SK-N-SH (cell line): ENCODE measurements at regions not wholly inside any gene's neighbourhood (a gene's known extent, or its start where the extent isn't known, plus 50 kb on each side); places are given as distances from the start of the nearest gene placed in this dataset.

ENCODE experiments used
- CTCF ChIA-PET: fragments of 300-600, 350-600 bp; formaldehyde crosslinking; extraction: SDS; loops from one replicate; lab custom pipeline; 2021; lab: Yijun Ruan, JAX
- POLR2A ChIA-PET: fragments of 350-600 bp; sonication (Branson Sonifier 250); formaldehyde crosslinking; extraction: SDS; loops from one replicate; lab custom pipeline; 2020; ENCODE audit warnings: antibody characterized with exemption, inconsistent platforms; lab: Yijun Ruan, JAX
- DNase-seq: peaks from one replicate; pipeline ENCODE4 v3.0.0; 2012
- H2AFZ ChIP-seq: fragments of 200-600 bp; sonication (generic); 2 replicates; pipeline ENCODE4 v1.8.1; 2016; ENCODE audit warnings: antibody characterized with exemption, mild to moderate bottlenecking, low read depth
- H3F3A ChIP-seq: fragments of 200-600 bp; sonication (generic); replicated peaks from 2 replicates; pipeline ENCODE3; 2016; ENCODE audit warnings: antibody characterized with exemption, mild to moderate bottlenecking; ENCODE audit not compliant: insufficient read depth
- H3K27ac ChIP-seq, 2 experiments: fragments of 200-500 bp in 1 of 2; fragments of 200-600 bp in 1 of 2; sonication (Bioruptor generic) in 1 of 2; sonication (generic), shearing (Covaris generic) in 1 of 2; 2 replicates each; pipeline versions ENCODE4 v1.5.1 to v1.6.1; 2014 to 2016; ENCODE audit warnings: low read depth in 2 of 2, inconsistent platforms in 1 of 2, low read length in 1 of 2, mild to moderate bottlenecking in 1 of 2, mixed read lengths in 1 of 2
- H3K27me3 ChIP-seq: fragments of 200-600 bp; sonication (generic), shearing (Covaris generic); 2 replicates; pipeline ENCODE4 v1.6.1; 2016; ENCODE audit warnings: mixed run types; ENCODE audit not compliant: insufficient read depth
- H3K36me3 ChIP-seq, 2 experiments: fragments of 200-500 bp in 1 of 2; fragments of 200-600 bp in 1 of 2; sonication (Bioruptor generic) in 1 of 2; sonication (generic) in 1 of 2; replicated peaks in 1 of 2; 2 replicates each; pipeline versions ENCODE3 to v1.5.1; 2014 to 2016; ENCODE audit warnings: low read length in 1 of 2, mild to moderate bottlenecking in 1 of 2; ENCODE audit not compliant: insufficient read depth in 2 of 2, control insufficient read depth in 1 of 2
- H3K4me1 ChIP-seq, 2 experiments: fragments of 200-500 bp in 1 of 2; fragments of 200-600 bp in 1 of 2; sonication (Bioruptor generic) in 1 of 2; sonication (generic), shearing (Covaris generic) in 1 of 2; 2 replicates each; pipeline versions ENCODE4 v1.5.1 to v1.6.1; 2014 to 2016; ENCODE audit warnings: low read depth in 1 of 2, low read length in 1 of 2, mixed run types in 1 of 2; ENCODE audit not compliant: insufficient read depth in 2 of 2, control insufficient read depth in 1 of 2
- H3K4me2 ChIP-seq: fragments of 200-600 bp; sonication (generic), shearing (Covaris generic); 2 replicates; pipeline ENCODE4 v1.6.1; 2017; ENCODE audit warnings: mixed run types
- H3K4me3 ChIP-seq, 2 experiments: fragments of 200-500 bp in 1 of 2; fragments of 200-600 bp in 1 of 2; sonication (Bioruptor generic) in 1 of 2; sonication (generic), shearing (Covaris generic) in 1 of 2; 2 replicates each; pipeline versions ENCODE4 v1.5.1 to v1.8.1; 2014 to 2016; ENCODE audit warnings: low read depth in 2 of 2, inconsistent platforms in 1 of 2, low read length in 1 of 2, mild to moderate bottlenecking in 1 of 2, mixed read lengths in 1 of 2, moderate library complexity in 1 of 2
- H3K79me2 ChIP-seq: fragments of 200-600 bp; sonication (generic); 2 replicates; pipeline ENCODE4 v1.8.1; 2017; ENCODE audit warnings: mild to moderate bottlenecking; ENCODE audit not compliant: insufficient read depth
- H3K9ac ChIP-seq: fragments of 200-600 bp; sonication (generic); 2 replicates; pipeline ENCODE4 v1.6.1; 2017; ENCODE audit warnings: mixed run types
- H3K9me2 ChIP-seq: fragments of 200-600 bp; sonication (generic); 2 replicates; pipeline ENCODE4 v1.6.1; 2017; ENCODE audit warnings: mixed run types
- H3K9me3 ChIP-seq: fragments of 200-600 bp; sonication (generic); 2 replicates; pipeline ENCODE4 v1.6.1; 2017; ENCODE audit warnings: mixed run types, mild to moderate bottlenecking, moderate library complexity
- H4K20me1 ChIP-seq: fragments of 200-600 bp; sonication (generic); 2 replicates; pipeline ENCODE4 v1.6.1; 2017; ENCODE audit warnings: mild to moderate bottlenecking, mixed run types; ENCODE audit not compliant: insufficient read depth
- ELF1 ChIP-seq: IDR thresholded peaks from 2 replicates; pipeline ENCODE4 v1.4.0; 2012
- FOSL2 ChIP-seq: IDR thresholded peaks from 2 replicates; pipeline ENCODE4 v1.4.0; 2012; ENCODE audit warnings: low read depth, mild to moderate bottlenecking, moderate library complexity, borderline replicate concordance
- GABPA ChIP-seq: IDR thresholded peaks from 2 replicates; pipeline ENCODE4 v1.4.0; 2012; ENCODE audit warnings: low read depth, mild to moderate bottlenecking
- GATA2 ChIP-seq: sonication (generic); formaldehyde crosslinking; IDR thresholded peaks from 2 replicates; pipeline ENCODE4 v1.5.0; 2020; ENCODE audit warnings: mild to moderate bottlenecking, missing genetic modification reagents
- JUND ChIP-seq: IDR thresholded peaks from 2 replicates; pipeline ENCODE4 v1.4.0; 2012
- NFIC ChIP-seq: IDR thresholded peaks from 2 replicates; pipeline ENCODE4 v1.4.0; 2012; ENCODE audit warnings: borderline replicate concordance
- NRF1 ChIP-seq: IDR thresholded peaks from 2 replicates; pipeline ENCODE4 v1.6.1; 2012; ENCODE audit warnings: low read depth, mild to moderate bottlenecking, low read length
- PBX3 ChIP-seq: IDR thresholded peaks from 2 replicates; pipeline ENCODE4; 2012
- POLR2AphosphoS5 ChIP-seq: IDR thresholded peaks from 2 replicates; pipeline ENCODE4 v1.6.1; 2012; ENCODE audit warnings: low read depth, low read length
- RAD21 ChIP-seq: IDR thresholded peaks from 2 replicates; pipeline ENCODE4 v1.6.1; 2012; ENCODE audit warnings: mild to moderate bottlenecking, low read length
- RCOR1 ChIP-seq: fragments of 150-350 bp; IDR thresholded peaks from 2 replicates; pipeline ENCODE4 v1.6.1; 2017; ENCODE audit warnings: antibody characterized with exemption, low read length
- RFX5 ChIP-seq: IDR thresholded peaks from 2 replicates; pipeline ENCODE4 v1.6.1; 2012; ENCODE audit warnings: mild to moderate bottlenecking, improper control_type of control experiment, low read length
- SIN3A ChIP-seq: IDR thresholded peaks from 2 replicates; pipeline ENCODE4 v1.6.1; 2012; ENCODE audit warnings: low read depth, mild to moderate bottlenecking, low read length, moderate library complexity, borderline replicate concordance
- SMC3 ChIP-seq: IDR thresholded peaks from 2 replicates; pipeline ENCODE4 v1.6.1; 2012; ENCODE audit warnings: low read depth, low read length, improper control_type of control experiment
- TCF12 ChIP-seq: IDR thresholded peaks from 2 replicates; pipeline ENCODE4 v1.4.0; 2012
- TEAD4 ChIP-seq: IDR thresholded peaks from 2 replicates; pipeline ENCODE4 v1.4.0; 2012; ENCODE audit warnings: mild to moderate bottlenecking, borderline replicate concordance; ENCODE audit not compliant: insufficient read depth
- USF2 ChIP-seq: fragments of 150-350 bp; IDR thresholded peaks from 2 replicates; pipeline ENCODE4 v1.6.1; 2017; ENCODE audit warnings: antibody characterized with exemption, low read length, low read depth, borderline replicate concordance
- YY1 ChIP-seq: IDR thresholded peaks from 2 replicates; pipeline ENCODE4 v1.4.0; 2012; ENCODE audit warnings: low read depth, mild to moderate bottlenecking
- ZBTB33 ChIP-seq: IDR thresholded peaks from 2 replicates; pipeline ENCODE4 v1.4.0; 2012; ENCODE audit warnings: low read depth, borderline replicate concordance
- WGBS: methylation state at CpG from one replicate; pipeline ENCODE4 v1.1.6; 2017; ENCODE audit warnings: low lambda C conversion rate; 5-methylcytosine and 5-hydroxymethylcytosine counted together

- H3K9me2 ChIP-seq: no peaks in the 10 kb centered on the region
- H3K36me3 ChIP-seq: no peaks in the 10 kb centered on the region
- ChIA-PET POLR2A (no interaction called here), CTCF (no interaction called here)
- no peaks in the 10 kb centered on the region for H3K27me3 ChIP-seq
- DNase-seq: no peak
- no peak for TF ChIP-seq USF2
- TF ChIP-seq POLR2AphosphoS5: no peak
- TF ChIP-seq NRF1: no peak
- TF ChIP-seq RAD21: no peak
- no peak for TF ChIP-seq ZBTB33
- TF ChIP-seq GATA2 (CRISPR knock-in tag): no peak
- TF ChIP-seq JUND: no peak
- TF ChIP-seq PBX3: no peak
- TF ChIP-seq TCF12: no peak
- TF ChIP-seq GABPA: no peak
- TF ChIP-seq NFIC: no peak
- no peak for TF ChIP-seq FOSL2
- TF ChIP-seq TEAD4: no peak
- TF ChIP-seq SMC3: no peak
- no peak for TF ChIP-seq RCOR1
- TF ChIP-seq SIN3A: no peak
- no peak for TF ChIP-seq ELF1
- TF ChIP-seq YY1: no peak
- no peak for TF ChIP-seq RFX5
- H3K79me2 ChIP-seq: no peaks in the 10 kb centered on the region
- H4K20me1 ChIP-seq: no peaks in the 10 kb centered on the region
- H3K4me3 ChIP-seq: no peak overlapping the region
- no peak overlapping the region for H3K27ac ChIP-seq
- H3K9ac ChIP-seq: no peak overlapping the region
- H3K9me3 ChIP-seq: no peaks in the 10 kb centered on the region
- no peaks in the 10 kb centered on the region for H3F3A ChIP-seq
- H3K4me2 ChIP-seq: no peak overlapping the region
- WGBS: no CpG with 5 or more reads among the region's 1 CpG
- H3K4me1 ChIP-seq: no peaks in the 10 kb centered on the region
- H2AFZ ChIP-seq: no peak overlapping the region
Observed at GRCh38 chrY:11022734-11023133, 1495.1 kb downstream of the TSPY10 start.
